K562 (cell line): ENCODE measurements at regions not wholly inside any gene's neighbourhood (a gene's known extent, or its start where the extent isn't known, plus 50 kb on each side); places are given as distances from the start of the nearest gene placed in this dataset.

ENCODE experiments used
- ASH1L ChIP-seq: fragments of 450-650 bp; IDR thresholded peaks from 2 replicates; pipeline ENCODE4 v1.6.1; 2018; ENCODE audit warnings: borderline replicate concordance, mild to moderate bottlenecking, low read depth; ENCODE audit not compliant: partially characterized antibody
- ATF7 ChIP-seq: fragments of 450-650 bp; IDR thresholded peaks from 2 replicates; pipeline ENCODE4 v1.7.1; 2014; ENCODE audit warnings: mild to moderate bottlenecking, moderate library complexity
- BCL6 ChIP-seq: fragments of 250-450 bp; sonication (Bioruptor Pico); IDR thresholded peaks from 2 replicates; pipeline ENCODE4 v1.4.0; 2020
- CBX2 ChIP-seq: fragments of 200-600 bp; sonication (generic); IDR thresholded peaks from one replicate; pipeline ENCODE4 v1.6.1; 2012; ENCODE audit warnings: mild to moderate bottlenecking, low read length, inconsistent platforms; ENCODE audit not compliant: insufficient read depth, poor library complexity, severe bottlenecking
- DDX20 ChIP-seq: fragments of 450-650 bp; IDR thresholded peaks from 2 replicates; pipeline ENCODE4 v1.6.1; 2016; ENCODE audit warnings: missing genetic modification characterization, low read depth, mild to moderate bottlenecking, missing compliant biosample characterization, moderate library complexity
- EP300 ChIP-seq: IDR thresholded peaks from 2 replicates; pipeline ENCODE4 v1.6.1; 2012; ENCODE audit warnings: low read length, improper control_type of control experiment
- HNRNPH1 ChIP-seq: fragments of 200-400 bp; formaldehyde crosslinking; optimal IDR thresholded peaks from 2 replicates; pipeline ENCODE3; 2017; ENCODE audit warnings: low read depth, mild to moderate bottlenecking, low read length, moderate library complexity
- ILK ChIP-seq: fragments of 450-650 bp; IDR thresholded peaks from 2 replicates; pipeline ENCODE4 v1.6.1; 2016; ENCODE audit warnings: missing genetic modification characterization, low read depth, mild to moderate bottlenecking, missing compliant biosample characterization, moderate library complexity, borderline replicate concordance
- KDM2B ChIP-seq: fragments of 250-450 bp; sonication (Bioruptor Pico); IDR thresholded peaks from 2 replicates; pipeline ENCODE4 v1.8.0; 2021; ENCODE audit warnings: mild to moderate bottlenecking, moderate library complexity
- MYNN ChIP-seq, 2 experiments: sonication (generic); formaldehyde crosslinking in 1 of 2; IDR thresholded peaks; 2 replicates each; pipeline versions ENCODE4 v1.5.0 to v1.6.1; 2016 to 2020; ENCODE audit warnings: antibody characterized with exemption in 1 of 2, missing genetic modification reagents in 1 of 2
- NBN ChIP-seq: fragments of 450-650 bp; IDR thresholded peaks from 2 replicates; pipeline ENCODE4 v1.6.1; 2016; ENCODE audit warnings: low read depth, mild to moderate bottlenecking
- NEUROD1 ChIP-seq: fragments of 150-350 bp; IDR thresholded peaks from 2 replicates; pipeline ENCODE4 v1.6.1; 2014; ENCODE audit warnings: borderline replicate concordance, low read length, low read depth; ENCODE audit not compliant: partially characterized antibody
- SAP30 ChIP-seq: fragments of 200-600 bp; sonication (generic); IDR thresholded peaks from 2 replicates; pipeline ENCODE4 v1.6.1; 2012; ENCODE audit warnings: borderline replicate concordance, low read depth, mild to moderate bottlenecking, moderate library complexity, low read length, control low read depth, inconsistent platforms; ENCODE audit not compliant: insufficient read depth, poor library complexity, severe bottlenecking
- SUPT5H ChIP-seq: fragments of 450-650 bp; IDR thresholded peaks from 2 replicates; pipeline ENCODE4 v1.6.1; 2016
- ZNF174 ChIP-seq: fragments of 250-450 bp; sonication (Bioruptor Pico); IDR thresholded peaks from 2 replicates; pipeline ENCODE4 v1.4.0; 2020; ENCODE audit warnings: mild to moderate bottlenecking
- ZNF609 ChIP-seq: sonication (generic); formaldehyde crosslinking; IDR thresholded peaks from 2 replicates; pipeline ENCODE4 v1.8.1; 2023; ENCODE audit warnings: missing genetic modification reagents, mild to moderate bottlenecking, borderline replicate concordance
- ZNF644 ChIP-seq: fragments of 200-800 bp; sonication (Bioruptor generic); IDR thresholded peaks from 2 replicates; pipeline ENCODE4 v1.6.1; 2016; ENCODE audit warnings: low read depth, missing genetic modification characterization, missing compliant biosample characterization
- ZSCAN32 ChIP-seq: fragments of 450-650 bp; formaldehyde crosslinking; IDR thresholded peaks from 2 replicates; pipeline ENCODE4 v1.4.0; 2020; ENCODE audit warnings: mild to moderate bottlenecking, moderate library complexity

DNA sequence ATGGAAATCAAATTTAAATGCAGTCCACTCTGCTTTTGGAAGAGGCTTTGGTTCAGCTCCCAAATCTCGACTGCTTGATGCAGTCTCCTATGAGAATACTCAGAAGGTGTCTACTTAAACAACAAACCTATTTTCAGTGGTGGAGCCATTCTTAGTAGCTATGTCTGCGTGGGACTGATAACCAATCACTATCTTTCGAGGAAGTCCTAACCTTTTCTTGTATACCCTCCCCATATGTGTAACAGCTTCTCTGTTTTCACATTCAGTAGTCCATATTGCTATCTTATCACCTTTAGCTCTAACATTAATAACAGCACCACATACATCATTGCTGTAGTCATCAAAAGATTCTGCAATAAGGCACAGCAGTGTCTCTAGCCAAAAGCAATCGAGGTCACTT is 333.0 kb upstream of the ATP11B start (continued):
- TF ChIP-seq MYNN (IDR thresholded peaks at IDR 0.05) (no peak), MYNN (CRISPR knock-in tag; IDR thresholded peaks at IDR 0.05) (no peak), SAP30 (no peak), BCL6 (CRISPR knock-in tag) (no peak), ILK (no peak), KDM2B (CRISPR knock-in tag) (no peak), ATF7 (no peak), ZNF644 (tag) (no peak), ASH1L (no peak), DDX20 (tag) (no peak), NBN (no peak), NEUROD1 (no peak), SUPT5H (no peak), HNRNPH1 (no peak), ZSCAN32 (no peak), ZNF174 (no peak), ZNF609 (CRISPR knock-in tag) (no peak), CBX2 (no peak), EP300 (peak; percentile 52; the same call in 1 of the 2 replicates)
